Fibroblast of lung (primary cell): ENCODE measurements at regions not wholly inside any gene's neighbourhood (a gene's known extent, or its start where the extent isn't known, plus 50 kb on each side); places are given as distances from the start of the nearest gene placed in this dataset.

Experiments used
- DNase-seq, 2 donors: peaks; one replicate each; pipeline versions ENCODE4 v3.0.0 to v3.0.0-alpha.2; 2010; ENCODE audit warnings: low read depth in 2 of 2
- H2AFZ ChIP-seq: 2 replicates; pipeline ENCODE4 v1.5.1; 2012; ENCODE audit warnings: low read length, control low read depth, inconsistent platforms
- H3K27ac ChIP-seq: 2 replicates; pipeline ENCODE4 v1.5.1; 2011; ENCODE audit warnings: low read length, control low read depth; ENCODE audit not compliant: insufficient read depth
- H3K27me3 ChIP-seq: 2 replicates; pipeline ENCODE4 v1.5.1; 2011; ENCODE audit warnings: mild to moderate bottlenecking, low read length; ENCODE audit not compliant: control insufficient read depth, insufficient read depth
- H3K36me3 ChIP-seq: 2 replicates; pipeline ENCODE4 v1.5.1; 2011; ENCODE audit warnings: low read length; ENCODE audit not compliant: control insufficient read depth, insufficient read depth
- H3K4me1 ChIP-seq: 2 replicates; pipeline ENCODE4 v1.5.1; 2011; ENCODE audit warnings: low read length; ENCODE audit not compliant: control insufficient read depth, insufficient read depth; ENCODE audit errors: extremely low read depth
- H3K4me2 ChIP-seq: 2 replicates; pipeline ENCODE4 v1.5.1; 2011; ENCODE audit warnings: low read length, control low read depth; ENCODE audit not compliant: insufficient read depth; ENCODE audit errors: extremely low read depth
- H3K4me3 ChIP-seq, 4 experiments: fragments of 200-600 bp in 1 of 4; sonication (generic) in 1 of 4; replicated peaks in 1 of 4; 2 replicates each; pipeline ENCODE4 v1.5.1; 2011 to 2016; ENCODE audit warnings: low read length in 4 of 4, low read depth in 3 of 4, mild to moderate bottlenecking in 3 of 4, control low read depth in 2 of 4, inconsistent platforms in 1 of 4, mixed read lengths in 1 of 4; ENCODE audit not compliant: insufficient read depth in 1 of 4; ENCODE audit errors: control extremely low read depth in 1 of 4
- H3K79me2 ChIP-seq: 2 replicates; pipeline ENCODE4 v1.5.1; 2012; ENCODE audit warnings: mild to moderate bottlenecking, low read length, inconsistent platforms; ENCODE audit not compliant: control insufficient read depth, insufficient read depth
- H3K9ac ChIP-seq: 2 replicates; pipeline ENCODE4 v1.5.1; 2011; ENCODE audit warnings: mild to moderate bottlenecking, low read length, control low read depth; ENCODE audit not compliant: insufficient read depth
- H3K9me3 ChIP-seq: 2 replicates; pipeline ENCODE4 v1.5.1; 2012; ENCODE audit warnings: low read depth, low read length; ENCODE audit not compliant: control insufficient read depth, insufficient read depth
- H4K20me1 ChIP-seq: 2 replicates; pipeline ENCODE4 v1.5.1; 2011; ENCODE audit warnings: low read length; ENCODE audit not compliant: control insufficient read depth, insufficient read depth; ENCODE audit errors: extremely low read depth
- CTCF ChIP-seq, 2 donors: IDR thresholded peaks in 1 of 2; conservative IDR thresholded peaks in 1 of 2; 1 replicate in 1 of 2; 2 replicates in 1 of 2; pipeline ENCODE4 v1.5.1; 2011 to 2012; ENCODE audit warnings: low read length in 2 of 2, control low read depth in 1 of 2, inconsistent platforms in 1 of 2, low read depth in 1 of 2, mild to moderate bottlenecking in 1 of 2
- EZH2 ChIP-seq: IDR thresholded peaks from 2 replicates; pipeline ENCODE4 v1.5.1; 2012; ENCODE audit warnings: low read length, control low read depth, mild to moderate bottlenecking; ENCODE audit errors: missing control alignments

GRCh38 chr2:65504201-65504600 is 71.8 kb upstream of the SPRED2 start:
- Histone ChIP-seq H3K36me3 (no peaks in the 10 kb centered on the region), H3K79me2 (no peaks in the 10 kb centered on the region), H3K27ac (no peak overlapping the region), H3K4me3 (no peak overlapping the region), H2AFZ (no peak overlapping the region), H3K9me3 (no peaks in the 10 kb centered on the region), H3K4me1 (no peaks in the 10 kb centered on the region), H3K4me2 (no peak overlapping the region), H4K20me1 (no peaks in the 10 kb centered on the region), H3K27me3 (no peaks in the 10 kb centered on the region), H3K9ac (no peak overlapping the region)
- peak in 1 of 2 donors; percentile 8 for DNase-seq
- TF ChIP-seq CTCF (conservative IDR thresholded peaks at IDR 0.05 in 1 of 2, IDR thresholded peaks at IDR 0.05 in 1 of 2; ENCODE audit: low read depth in 1 of 2, low read length in 2 of 2) (no peak), EZH2 (no peak)

- H2AFZ ChIP-seq, result no peak overlapping the region
- H3K27me3 ChIP-seq, result no peaks in the 10 kb centered on the region
- H3K4me2 ChIP-seq, result no peak overlapping the region
- H3K4me3 ChIP-seq, result no peak overlapping the region
- TF ChIP-seq CTCF (conservative IDR thresholded peaks at IDR 0.05 in 1 of 2, IDR thresholded peaks at IDR 0.05 in 1 of 2; ENCODE audit: low read depth in 1 of 2, low read length in 2 of 2) (no peak), EZH2 (no peak)
- no peak overlapping the region for H3K27ac ChIP-seq
- H3K4me1 ChIP-seq, result no peaks in the 10 kb centered on the region
- no peaks in the 10 kb centered on the region for H3K9me3 ChIP-seq
- no peaks in the 10 kb centered on the region for H3K36me3 ChIP-seq
- H3K79me2 ChIP-seq, result no peaks in the 10 kb centered on the region
- H3K9ac ChIP-seq, result no peak overlapping the region
- no peak for DNase-seq
- no peaks in the 10 kb centered on the region for H4K20me1 ChIP-seq
Measured at GRCh38 chr2:65503746-65504145, 71.3 kb upstream of the SPRED2 start.

GRCh38 chr2:65501836-65502235 is 69.4 kb upstream of the SPRED2 start:
- Histone ChIP-seq H3K9ac (no peak overlapping the region), H3K27me3 (no peaks in the 10 kb centered on the region), H4K20me1 (no peaks in the 10 kb centered on the region), H3K9me3 (no peaks in the 10 kb centered on the region), H3K4me3 (no peak overlapping the region), H3K27ac (no peak overlapping the region), H3K79me2 (no peaks in the 10 kb centered on the region), H3K4me2 (no peak overlapping the region), H3K36me3 (no peaks in the 10 kb centered on the region), H2AFZ (no peak overlapping the region), H3K4me1 (no peaks in the 10 kb centered on the region)
- TF ChIP-seq EZH2, result no peak
- TF ChIP-seq CTCF (conservative IDR thresholded peaks at IDR 0.05 in 1 of 2, IDR thresholded peaks at IDR 0.05 in 1 of 2; ENCODE audit: low read depth in 1 of 2, low read length in 2 of 2), result no peak
- no peak for DNase-seq
